Activated CD8-positive, alpha-beta memory T cell treated with anti-CD3 and anti-CD28 coated beads for 4 hours (primary cell): ENCODE measurements at regions not wholly inside any gene's neighbourhood (a gene's known extent, or its start where the extent isn't known, plus 50 kb on each side); places are given as distances from the start of the nearest gene placed in this dataset.
"Not testable (repeated sequence)": the region's sequence is repeated elsewhere in the genome, so short reads cannot be mapped to it uniquely, and the experiment has no call there.

Experiments used
- DNase-seq, 2 donors: peaks; one replicate each; pipeline ENCODE4 v3.0.0-alpha.2; 2020; ENCODE audit warnings: low read depth in 2 of 2

DNA sequence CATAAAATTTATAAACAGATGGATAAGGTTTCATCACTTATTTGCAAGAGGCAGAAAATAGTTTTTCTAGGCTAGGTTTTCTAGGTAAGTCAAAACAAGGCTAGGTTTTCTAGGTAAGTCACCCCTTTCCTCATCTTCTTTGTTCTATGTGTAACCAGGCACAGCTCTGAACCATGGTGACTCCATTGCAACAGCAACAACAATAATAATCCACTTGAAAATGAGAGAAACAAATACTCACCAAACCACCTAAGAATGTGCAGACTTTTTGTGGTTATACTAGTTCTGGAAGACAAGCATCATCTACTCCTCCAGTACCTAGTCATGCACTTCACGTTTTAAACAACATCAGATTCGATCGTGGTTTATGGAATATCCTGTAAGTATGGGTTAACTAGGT lies 237.4 kb upstream of the ACVR2A start:
- no peak for DNase-seq

DNA sequence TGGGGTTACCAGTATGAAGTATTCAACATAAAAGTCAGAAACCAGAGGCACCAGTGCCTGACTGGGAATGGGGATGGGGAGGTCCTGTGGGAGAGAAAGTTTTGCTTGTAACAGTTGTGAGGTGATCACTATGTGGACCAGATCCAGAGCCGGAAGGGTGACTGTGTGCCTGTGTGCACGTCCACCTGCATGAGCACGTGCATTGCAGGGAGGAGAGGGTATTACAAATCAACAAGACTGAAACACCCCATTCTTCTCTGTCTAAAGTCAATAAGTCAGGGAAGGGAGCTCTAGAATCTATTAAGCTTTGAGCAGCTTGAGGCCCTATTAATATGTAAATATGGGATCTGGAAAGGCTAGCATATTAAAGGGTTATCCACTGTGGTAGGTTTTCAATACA lies 241.0 kb upstream of the ACVR2A start:
- no peak for DNase-seq

GRCh38 chr2:147603447-147603846 lies 241.4 kb upstream of the ACVR2A start:
- no peak for DNase-seq

- no peak for DNase-seq
Measured at GRCh38 chr2:147600646-147601045, 244.2 kb upstream of the ACVR2A start.

- DNase-seq = no peak
Measured at GRCh38 chr2:147600223-147600622, 244.6 kb upstream of the ACVR2A start.

GRCh38 chr2:147595200-147595599 lies 249.6 kb upstream of the ACVR2A start:
- no peak for DNase-seq

DNA sequence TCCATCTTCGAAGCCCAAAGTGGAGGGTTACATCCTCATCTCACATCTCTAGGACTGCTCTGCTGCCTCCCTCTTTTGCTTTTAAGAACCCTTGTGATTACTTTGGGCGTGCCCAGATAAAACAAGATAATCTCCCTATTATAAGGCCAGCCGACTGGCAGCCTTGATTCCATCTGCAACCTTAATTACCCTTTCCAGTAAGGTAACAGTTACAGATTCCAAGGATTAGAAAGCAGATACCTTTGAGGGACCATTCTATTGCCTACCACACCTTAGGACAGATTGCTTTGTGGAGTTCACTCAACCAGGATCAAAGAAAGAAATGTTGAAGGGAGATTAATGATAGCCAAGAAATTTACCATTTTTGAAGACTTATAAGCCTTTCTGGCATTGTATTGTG lies 250.8 kb upstream of the ACVR2A start:
- no peak for DNase-seq

- not testable (repeated sequence) for DNase-seq
Measured at GRCh38 chr2:147592784-147593183, 252.0 kb upstream of the ACVR2A start.

DNA sequence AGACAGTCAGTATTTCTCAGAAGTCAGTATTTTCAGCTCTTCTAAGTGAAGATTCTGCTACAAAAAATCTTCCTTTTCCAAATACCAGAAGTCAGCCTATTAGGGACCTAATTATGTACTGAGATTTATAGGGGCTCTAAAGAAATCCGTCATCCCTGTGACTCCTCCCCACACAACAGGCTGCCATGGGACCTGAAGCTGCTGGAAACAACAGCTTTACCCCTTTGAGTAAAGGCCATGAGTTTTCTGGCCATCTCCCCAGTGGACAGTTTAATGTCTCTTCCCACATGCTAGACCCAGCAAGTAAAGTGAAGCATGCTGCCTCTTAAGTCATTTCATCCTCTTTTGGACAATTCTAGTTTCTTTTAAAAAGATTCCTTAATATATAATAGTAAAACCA lies 255.7 kb upstream of the ACVR2A start:
- no peak for DNase-seq

DNA sequence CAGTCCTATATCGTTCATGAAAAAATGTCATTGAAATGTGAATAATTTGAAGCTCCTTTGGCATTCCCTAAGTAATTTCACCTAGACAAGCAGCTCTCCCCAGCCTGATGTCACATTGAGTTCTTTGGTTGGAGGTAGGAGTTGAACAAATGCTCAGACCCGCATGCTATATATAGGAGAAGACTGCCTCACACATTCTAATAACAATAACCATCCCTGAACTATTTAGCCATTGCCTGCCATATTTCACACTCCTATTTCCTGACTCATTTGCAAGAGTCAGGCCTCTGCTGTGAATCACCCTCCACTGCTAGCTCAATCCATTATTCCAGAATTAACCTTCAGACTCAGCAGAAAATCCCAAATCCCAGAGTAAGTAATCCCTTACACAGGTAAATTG lies 256.6 kb upstream of the ACVR2A start:
- DNase-seq = no peak

- DNase-seq = no peak
Measured at GRCh38 chr2:147578529-147578928, 266.3 kb upstream of the ACVR2A start.

- no peak for DNase-seq
Measured at GRCh38 chr2:147577998-147578380, 266.8 kb upstream of the ACVR2A start.

DNA sequence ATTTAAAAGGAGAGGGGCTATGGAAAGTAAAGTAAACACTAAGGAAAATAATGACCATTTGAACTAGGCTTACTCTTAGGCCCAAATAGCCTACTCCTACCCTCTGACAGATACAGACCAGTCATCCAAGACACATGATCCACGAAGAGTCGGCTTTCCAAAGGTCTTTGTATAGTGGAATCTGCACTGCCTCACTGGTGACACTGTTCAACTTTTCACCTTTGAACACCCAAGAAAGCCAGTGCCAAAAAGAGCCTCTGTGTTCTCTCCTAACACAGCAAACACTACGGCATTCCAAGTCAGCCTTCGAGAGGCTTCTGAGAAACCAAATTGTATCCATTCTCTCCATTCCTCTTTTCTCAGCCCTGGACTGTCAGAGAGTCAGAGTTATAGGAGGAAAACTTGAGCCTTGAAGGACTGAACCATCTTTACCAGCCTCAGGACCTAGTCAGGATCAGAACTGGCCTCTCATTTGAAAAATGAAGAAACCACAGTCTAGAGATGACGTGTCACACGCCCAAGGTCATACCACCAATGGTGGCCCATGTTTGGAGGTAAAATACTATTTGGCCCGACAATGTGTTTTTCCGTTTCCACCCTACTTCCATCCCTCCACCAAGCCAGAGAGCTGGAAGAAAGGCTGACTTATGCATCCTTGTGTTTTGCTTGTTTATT lies 267.4 kb upstream of the ACVR2A start:
- DNase-seq = no peak

DNA sequence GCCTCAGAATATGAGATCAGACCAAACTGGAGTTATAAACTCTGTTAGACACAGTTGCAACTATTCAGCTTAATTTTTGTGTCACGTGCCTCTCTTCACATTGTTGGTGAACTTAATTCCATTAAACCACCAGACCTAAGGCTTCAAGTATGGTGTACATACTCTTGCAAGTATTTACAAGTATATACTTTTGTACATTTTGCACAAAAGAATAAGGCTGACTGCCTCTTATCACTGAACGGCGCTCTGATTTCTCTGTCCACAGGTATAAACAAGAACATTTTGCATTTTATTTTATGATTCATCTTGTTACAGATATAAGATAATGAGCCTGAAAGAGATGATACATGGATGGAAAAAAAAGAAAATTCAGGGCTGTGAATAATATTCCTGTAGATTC lies 269.7 kb upstream of the ACVR2A start:
- no peak for DNase-seq

- DNase-seq = no peak
Measured at GRCh38 chr2:147572622-147573021, 272.2 kb upstream of the ACVR2A start.

GRCh38 chr2:147569426-147569825 lies 275.4 kb upstream of the ACVR2A start:
- no peak for DNase-seq

DNA sequence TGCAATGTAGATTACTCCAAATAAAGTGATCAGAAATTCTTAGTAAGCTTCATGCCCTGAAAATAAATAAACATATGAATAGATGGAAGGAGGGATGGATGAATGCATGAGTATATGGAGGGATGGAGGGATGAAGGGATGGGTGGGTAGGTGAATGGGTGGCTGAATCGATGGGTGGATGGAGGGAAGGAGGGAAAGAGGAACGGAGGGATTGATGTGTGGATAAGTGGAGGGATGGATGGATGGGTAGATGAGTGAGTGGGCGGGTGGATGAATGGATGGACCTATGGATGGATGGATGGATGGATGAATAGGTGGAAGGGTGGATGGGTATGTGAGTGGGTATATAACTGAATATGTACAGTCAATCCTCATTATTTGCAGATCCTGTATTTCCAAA lies 276.7 kb upstream of the ACVR2A start:
- DNase-seq = no peak

DNA sequence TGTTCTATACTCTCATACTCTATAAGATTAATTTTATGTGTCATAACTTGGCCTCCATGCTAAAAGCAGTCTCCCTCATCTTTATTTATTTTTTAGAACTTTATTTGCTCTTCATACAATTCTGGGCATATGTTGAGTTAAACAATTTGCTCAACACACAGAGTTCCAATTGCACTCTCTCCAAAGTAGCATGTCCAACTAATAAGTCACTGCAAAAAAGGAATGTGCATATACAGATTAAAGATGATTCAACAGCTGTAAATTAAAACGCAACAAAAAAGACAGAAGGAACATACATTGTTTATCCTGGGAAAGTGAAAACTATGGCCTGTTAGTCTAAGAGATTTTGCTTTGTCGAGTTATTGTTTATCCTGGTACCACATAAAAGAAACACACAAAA lies 277.7 kb upstream of the ACVR2A start:
- DNase-seq = no peak

GRCh38 chr2:147560810-147561535 lies 283.9 kb upstream of the ACVR2A start:
- DNase-seq = no peak

DNA sequence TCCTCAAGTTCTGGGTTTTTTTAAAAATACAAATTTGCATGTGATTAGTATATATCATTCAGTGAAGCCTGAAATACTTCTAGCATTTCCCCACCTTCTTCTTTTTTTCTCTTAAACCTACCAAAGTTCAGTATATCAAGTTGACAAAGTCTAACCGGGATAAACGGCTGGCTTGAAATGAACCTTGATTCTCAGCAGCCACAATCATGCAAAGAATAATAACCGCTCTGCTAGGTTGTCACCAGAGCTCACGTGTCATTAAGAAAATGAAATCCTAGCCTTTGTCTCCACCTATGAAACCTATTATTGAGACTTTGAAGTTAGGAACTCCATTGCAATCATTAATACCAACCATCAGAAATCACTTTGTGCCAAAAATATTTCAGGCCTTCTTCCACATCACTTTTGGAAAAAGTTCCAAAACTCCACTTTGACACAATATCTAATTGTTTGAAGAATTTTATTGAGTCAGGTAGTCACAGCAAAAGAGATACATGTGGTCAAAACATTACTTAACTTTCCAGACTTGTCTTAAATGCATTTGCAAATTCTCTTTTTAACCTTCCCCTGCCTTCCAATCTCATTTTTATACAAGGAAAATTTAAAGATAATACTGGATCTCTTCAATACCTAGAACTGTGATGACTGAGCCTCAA lies 285.6 kb upstream of the ACVR2A start:
- no peak for DNase-seq

DNA sequence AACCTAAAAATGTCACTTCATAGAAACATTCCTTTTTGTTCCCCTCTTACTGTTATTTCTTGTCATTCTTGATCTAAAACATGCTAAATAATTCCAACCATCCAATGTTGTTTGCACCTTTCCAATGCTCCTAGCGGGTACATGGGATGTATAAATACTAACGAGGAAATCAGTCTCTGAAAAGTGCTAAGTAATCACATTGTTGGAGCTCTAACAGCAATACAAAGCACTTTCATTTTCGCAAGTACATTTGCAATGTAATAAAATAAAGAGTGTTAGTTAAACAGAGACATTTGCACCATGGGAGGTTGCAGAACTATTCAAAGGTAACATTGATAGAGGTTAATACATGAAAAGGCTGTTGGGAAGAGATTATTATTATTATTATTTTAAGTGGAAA lies 286.2 kb upstream of the ACVR2A start:
- no peak for DNase-seq

GRCh38 chr2:147554521-147555107 lies 290.2 kb upstream of the ACVR2A start:
- DNase-seq = no peak

GRCh38 chr2:147553775-147554271 lies 291.0 kb upstream of the ACVR2A start:
- DNase-seq = no peak
